ENCODE measurements at regions not wholly inside any gene's neighbourhood (a gene's known extent, or its start where the extent isn't known, plus 50 kb on each side); places are given as distances from the start of the nearest gene placed in this dataset.
"Not testable (repeated sequence)": the region's sequence is repeated elsewhere in the genome, so short reads cannot be mapped to it uniquely, and the experiment has no call there.

DNA sequence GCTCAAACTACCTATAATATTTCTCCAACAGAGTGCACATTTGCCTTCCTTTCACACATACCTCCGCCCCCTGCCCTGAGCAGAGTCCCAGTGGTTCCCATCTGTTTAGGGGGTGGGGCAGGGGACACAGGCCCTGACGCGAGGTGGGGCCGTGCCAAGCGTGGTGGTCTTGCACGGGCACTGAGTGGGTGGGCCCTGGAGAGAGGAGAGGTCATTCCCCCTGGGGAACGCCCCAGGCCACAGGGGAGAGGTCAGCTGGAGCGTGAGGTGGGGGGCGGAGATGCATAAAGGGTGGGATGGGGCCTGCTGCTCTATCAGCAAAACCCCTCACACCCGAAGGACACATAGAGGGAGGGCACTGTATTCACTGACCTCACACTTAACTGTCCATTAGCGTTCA, 441.9 kb downstream of the TMEM121 start:
- no peaks in the 10 kb centered on the region for H3K27me3 ChIP-seq (ENCODE audit: insufficient read depth, poor library complexity, severe bottlenecking)
- no peak for DNase-seq (ENCODE audit: low read depth in 1 of 2, low spot score in 1 of 2)
- no peak overlapping the region for H3K4me3 ChIP-seq (replicated peaks; ENCODE audit: insufficient read depth, low read length)
- no peak overlapping the region for H3K27ac ChIP-seq (replicated peaks)
- TF ChIP-seq POLR2AphosphoS5 (IDR thresholded peaks at IDR 0.05; ENCODE audit: low read depth), result no peak
- no peak for TF ChIP-seq CTCF (IDR thresholded peaks at IDR 0.05; ENCODE audit: insufficient read depth, low read length)
- no peak for TF ChIP-seq SPI1 (IDR thresholded peaks at IDR 0.05; ENCODE audit: borderline replicate concordance, low read depth)
- TF ChIP-seq REST (IDR thresholded peaks at IDR 0.05; ENCODE audit: insufficient replicate concordance, low read depth), result no peak
- no peak for TF ChIP-seq GABPA (IDR thresholded peaks at IDR 0.05; ENCODE audit: low read depth)

- H3K27me3 ChIP-seq (ENCODE audit: insufficient read depth, poor library complexity, severe bottlenecking); H3K27ac ChIP-seq (replicated peaks); DNase-seq (ENCODE audit: low read depth in 1 of 2, low spot score in 1 of 2); H3K4me3 ChIP-seq (replicated peaks; ENCODE audit: insufficient read depth, low read length): not testable (repeated sequence)
These were observed 442.6 kb downstream of the TMEM121 start for GRCh38 chr14:105969026-105969425.

DNA sequence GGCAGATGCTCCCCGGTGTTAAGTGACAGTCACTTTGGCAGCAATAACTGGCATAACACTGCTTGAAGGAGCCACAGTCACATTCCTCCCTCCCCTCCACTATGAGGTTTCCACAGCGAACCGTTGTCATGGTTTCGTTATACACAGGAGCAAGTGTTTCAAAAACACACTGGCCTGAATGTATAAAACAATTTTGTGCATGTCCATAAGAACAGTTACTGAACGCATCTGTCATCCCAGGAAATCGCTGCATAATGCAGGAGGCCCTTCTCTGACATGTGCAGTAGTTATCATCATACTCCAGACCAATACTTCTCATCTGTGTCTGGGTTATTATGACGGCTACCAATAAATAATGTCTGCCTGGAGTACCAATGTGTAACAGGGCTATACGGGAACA, 444.4 kb downstream of the TMEM121 start:
- not testable (repeated sequence) for DNase-seq (ENCODE audit: low read depth in 1 of 2, low spot score in 1 of 2); H3K4me3 ChIP-seq (replicated peaks; ENCODE audit: insufficient read depth, low read length); H3K27ac ChIP-seq (replicated peaks); H3K27me3 ChIP-seq (ENCODE audit: insufficient read depth, poor library complexity, severe bottlenecking)

- no peak for TF ChIP-seq GABPA (IDR thresholded peaks at IDR 0.05; ENCODE audit: low read depth)
- no peak for TF ChIP-seq CTCF (IDR thresholded peaks at IDR 0.05; ENCODE audit: insufficient read depth, low read length)
- no peak for TF ChIP-seq REST (IDR thresholded peaks at IDR 0.05; ENCODE audit: insufficient replicate concordance, low read depth)
- TF ChIP-seq POLR2AphosphoS5 (IDR thresholded peaks at IDR 0.05; ENCODE audit: low read depth), result no peak
- TF ChIP-seq SPI1 (IDR thresholded peaks at IDR 0.05; ENCODE audit: borderline replicate concordance, low read depth), result no peak
- Histone ChIP-seq H3K4me3 (replicated peaks; ENCODE audit: insufficient read depth, low read length) (no peak overlapping the region), H3K27me3 (ENCODE audit: insufficient read depth, poor library complexity, severe bottlenecking) (no peaks in the 10 kb centered on the region), H3K27ac (replicated peaks) (no peak overlapping the region)
- DNase-seq (ENCODE audit: low read depth in 1 of 2, low spot score in 1 of 2), result no peak
These were observed 445.5 kb downstream of the TMEM121 start for GRCh38 chr14:105971593-105972500.

- no peaks in the 10 kb centered on the region for H3K27me3 ChIP-seq (ENCODE audit: insufficient read depth, poor library complexity, severe bottlenecking)
- no peak for DNase-seq (ENCODE audit: low read depth in 1 of 2, low spot score in 1 of 2)
- no peak overlapping the region for H3K27ac ChIP-seq (replicated peaks)
- TF ChIP-seq REST (IDR thresholded peaks at IDR 0.05; ENCODE audit: insufficient replicate concordance, low read depth) (no peak), GABPA (IDR thresholded peaks at IDR 0.05; ENCODE audit: low read depth) (no peak), POLR2AphosphoS5 (IDR thresholded peaks at IDR 0.05; ENCODE audit: low read depth) (no peak), CTCF (IDR thresholded peaks at IDR 0.05; ENCODE audit: insufficient read depth, low read length) (no peak), SPI1 (IDR thresholded peaks at IDR 0.05; ENCODE audit: borderline replicate concordance, low read depth) (no peak)
- no peak overlapping the region for H3K4me3 ChIP-seq (replicated peaks; ENCODE audit: insufficient read depth, low read length)
These were observed 448.5 kb downstream of the TMEM121 start for GRCh38 chr14:105974902-105975301.
